ENCODE measurements at regions not wholly inside any gene's neighbourhood (a gene's known extent, or its start where the extent isn't known, plus 50 kb on each side); places are given as distances from the start of the nearest gene placed in this dataset.

DNA sequence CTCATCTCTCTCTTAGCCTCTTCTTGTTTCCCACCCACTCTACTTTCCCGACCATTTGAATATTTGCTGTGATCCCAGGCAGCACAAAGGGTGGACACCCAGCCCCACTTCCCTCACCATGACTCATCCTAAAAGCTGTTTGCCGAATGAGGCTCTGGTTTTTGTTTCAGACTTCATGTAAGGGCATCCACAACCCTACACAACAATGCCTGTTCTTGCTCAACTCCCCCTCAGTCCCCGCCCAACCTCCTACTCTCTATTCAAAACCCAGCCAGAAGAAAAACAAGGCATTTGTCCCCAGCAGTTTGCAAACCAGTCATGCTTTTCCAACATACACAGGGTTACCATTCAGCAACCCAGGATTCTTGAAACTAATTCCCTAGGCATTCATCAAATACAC lies 516.5 kb upstream of the CNKSR2 start:
- H3K4me1 ChIP-seq (ENCODE audit: low read length), result no peaks in the 10 kb centered on the region
- no peaks in the 10 kb centered on the region for H3K36me3 ChIP-seq (ENCODE audit: insufficient read depth, low read length)
- H4K20me1 ChIP-seq (ENCODE audit: insufficient read depth, low read depth, low read length), result no peaks in the 10 kb centered on the region
- H2AFZ ChIP-seq (ENCODE audit: low read length), result no peak overlapping the region
- DNase-seq, result no peak
- H3K79me2 ChIP-seq (ENCODE audit: low read length), result no peaks in the 10 kb centered on the region
- no peaks in the 10 kb centered on the region for H3K9me2 ChIP-seq (replicated peaks; ENCODE audit: insufficient read depth, low read length)
- no peak overlapping the region for H3K4me2 ChIP-seq (ENCODE audit: low read depth, low read length, poor library complexity, severe bottlenecking)
- no peak overlapping the region for H3K27ac ChIP-seq (ENCODE audit: low read length)
- H3K27me3 ChIP-seq (ENCODE audit: low read length), result no peaks in the 10 kb centered on the region
- H3K9ac ChIP-seq (ENCODE audit: low read length), result no peak overlapping the region
- H3K4me3 ChIP-seq (ENCODE audit: low read length), result no peak overlapping the region
- no peaks in the 10 kb centered on the region for H3K9me3 ChIP-seq (ENCODE audit: low read length)

DNA sequence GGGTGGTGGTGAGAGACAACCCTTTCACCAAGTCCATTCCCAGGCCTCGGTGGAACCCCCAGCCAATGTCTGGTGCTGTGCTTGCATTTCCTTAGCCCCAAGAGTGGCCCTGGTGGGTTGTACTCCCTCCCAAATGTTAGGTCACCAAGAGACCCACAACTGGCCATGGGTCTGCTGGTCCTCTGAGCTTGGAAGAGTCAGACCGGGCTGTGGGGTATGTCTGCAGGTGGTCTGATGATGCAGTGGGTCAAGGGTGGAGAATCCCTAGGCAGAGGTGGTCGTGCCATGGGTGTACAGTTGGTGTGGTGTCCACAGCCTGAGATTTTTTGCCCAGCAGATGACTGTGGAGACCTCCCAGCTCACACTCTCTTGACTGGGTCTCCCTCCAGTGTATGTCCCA lies 535.7 kb upstream of the CNKSR2 start:
- Histone ChIP-seq H3K27me3 (ENCODE audit: low read length) (no peaks in the 10 kb centered on the region), H4K20me1 (ENCODE audit: insufficient read depth, low read depth, low read length) (no peaks in the 10 kb centered on the region), H3K27ac (ENCODE audit: low read length) (no peak overlapping the region), H3K9me2 (replicated peaks; ENCODE audit: insufficient read depth, low read length) (no peaks in the 10 kb centered on the region), H3K4me1 (ENCODE audit: low read length) (no peaks in the 10 kb centered on the region), H2AFZ (ENCODE audit: low read length) (no peak overlapping the region), H3K9ac (ENCODE audit: low read length) (no peak overlapping the region), H3K4me3 (ENCODE audit: low read length) (no peak overlapping the region), H3K4me2 (ENCODE audit: low read depth, low read length, poor library complexity, severe bottlenecking) (no peak overlapping the region), H3K9me3 (ENCODE audit: low read length) (peaks cover 19% of the 10 kb centered on the region), H3K79me2 (ENCODE audit: low read length) (no peaks in the 10 kb centered on the region), H3K36me3 (ENCODE audit: insufficient read depth, low read length) (no peaks in the 10 kb centered on the region)
- no peak for DNase-seq

DNA sequence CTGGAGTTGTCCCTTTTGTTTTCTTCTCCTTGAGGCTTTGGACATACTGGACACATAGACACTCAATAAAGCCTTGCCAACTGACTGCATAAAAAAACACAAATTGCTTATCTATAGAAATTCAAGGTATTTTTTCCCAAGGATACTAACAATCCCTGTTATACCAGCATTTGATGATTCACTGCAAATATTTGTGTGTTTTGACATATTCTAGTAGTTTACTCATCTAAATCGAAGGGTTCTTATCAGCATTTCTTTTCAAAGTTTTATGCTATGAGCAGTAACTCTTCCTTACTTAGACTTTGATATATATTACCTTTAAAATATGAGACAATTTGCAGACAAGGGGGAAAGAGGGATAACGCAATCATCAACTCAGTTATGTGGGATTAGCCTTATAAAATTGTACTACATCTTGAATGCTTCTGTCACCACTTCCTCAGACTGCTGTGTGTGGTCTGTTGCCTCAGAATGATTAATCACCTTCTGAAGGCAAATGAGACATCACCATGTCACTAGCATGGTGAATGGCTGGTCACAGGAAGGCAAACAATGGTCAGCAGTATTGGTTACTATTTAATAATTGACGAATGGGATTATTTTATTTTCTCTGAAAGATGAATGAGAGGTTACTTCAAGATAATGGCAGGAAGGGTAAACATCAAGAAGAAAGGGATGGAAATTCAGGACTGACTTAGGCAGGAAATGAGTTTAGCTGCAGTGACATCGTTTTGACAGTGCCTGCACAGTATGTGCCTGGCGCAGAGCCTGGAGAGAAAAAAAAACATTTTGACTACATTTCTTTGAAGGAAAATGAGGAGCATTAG lies 544.3 kb upstream of the CNKSR2 start:
- Histone ChIP-seq H3K4me2 (ENCODE audit: low read depth, low read length, poor library complexity, severe bottlenecking) (no peak overlapping the region), H3K9me2 (replicated peaks; ENCODE audit: insufficient read depth, low read length) (no peaks in the 10 kb centered on the region), H3K9ac (ENCODE audit: low read length) (no peak overlapping the region), H2AFZ (ENCODE audit: low read length) (no peak overlapping the region), H3K27me3 (ENCODE audit: low read length) (no peaks in the 10 kb centered on the region), H3K9me3 (ENCODE audit: low read length) (no peaks in the 10 kb centered on the region), H3K79me2 (ENCODE audit: low read length) (no peaks in the 10 kb centered on the region), H3K4me3 (ENCODE audit: low read length) (no peak overlapping the region), H3K27ac (ENCODE audit: low read length) (no peak overlapping the region), H3K36me3 (ENCODE audit: insufficient read depth, low read length) (no peaks in the 10 kb centered on the region), H4K20me1 (ENCODE audit: insufficient read depth, low read depth, low read length) (no peaks in the 10 kb centered on the region), H3K4me1 (ENCODE audit: low read length) (no peaks in the 10 kb centered on the region)
- no peak for DNase-seq

DNA sequence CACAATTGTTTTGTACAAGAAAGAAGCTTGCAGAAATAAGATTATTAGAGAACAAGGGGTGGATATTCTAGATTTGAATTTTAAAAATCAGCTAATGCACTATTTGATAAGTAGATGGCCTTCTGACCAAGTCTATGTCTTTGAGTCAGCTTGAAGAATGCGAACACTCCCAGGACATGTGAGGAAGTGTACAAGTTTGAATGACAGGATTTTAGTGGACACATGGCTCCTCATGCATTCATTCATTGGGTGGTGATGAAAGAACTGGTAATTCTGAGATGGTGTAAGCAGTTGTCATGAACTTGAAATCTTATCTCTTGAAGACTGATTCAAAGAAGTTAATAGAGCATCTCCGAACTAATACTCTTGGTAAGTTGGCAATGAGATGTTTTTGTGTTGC lies 548.2 kb upstream of the CNKSR2 start:
- Histone ChIP-seq H3K79me2 (ENCODE audit: low read length) (no peaks in the 10 kb centered on the region), H3K9me2 (replicated peaks; ENCODE audit: insufficient read depth, low read length) (no peaks in the 10 kb centered on the region), H3K4me1 (ENCODE audit: low read length) (no peaks in the 10 kb centered on the region), H3K4me3 (ENCODE audit: low read length) (no peak overlapping the region), H4K20me1 (ENCODE audit: insufficient read depth, low read depth, low read length) (no peaks in the 10 kb centered on the region), H3K36me3 (ENCODE audit: insufficient read depth, low read length) (no peaks in the 10 kb centered on the region), H2AFZ (ENCODE audit: low read length) (no peak overlapping the region), H3K27ac (ENCODE audit: low read length) (no peak overlapping the region), H3K9me3 (ENCODE audit: low read length) (no peaks in the 10 kb centered on the region), H3K9ac (ENCODE audit: low read length) (no peak overlapping the region), H3K4me2 (ENCODE audit: low read depth, low read length, poor library complexity, severe bottlenecking) (no peak overlapping the region), H3K27me3 (ENCODE audit: low read length) (no peaks in the 10 kb centered on the region)
- no peak for DNase-seq

DNA sequence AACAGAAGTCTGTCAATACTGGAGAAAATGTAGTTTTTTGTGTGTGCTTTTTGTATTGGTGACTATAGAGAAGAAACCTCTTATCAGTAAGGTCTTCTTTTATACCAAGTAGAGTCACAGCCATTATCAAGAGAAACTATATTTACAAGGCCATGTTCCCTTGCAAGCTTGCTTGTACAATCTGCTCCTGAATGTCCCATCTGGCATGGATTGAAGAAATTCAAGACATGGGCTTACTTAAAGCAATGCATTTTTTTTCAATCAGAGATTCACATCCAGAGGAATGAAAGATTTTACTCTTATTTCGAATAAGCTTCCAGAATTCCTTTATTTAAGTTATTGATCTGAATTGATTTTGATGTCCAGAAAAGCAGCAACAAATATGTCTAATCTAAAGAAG lies 537.3 kb upstream of the RPS6KA3 start:
- no peaks in the 10 kb centered on the region for H4K20me1 ChIP-seq (ENCODE audit: insufficient read depth, low read depth, low read length)
- H3K27ac ChIP-seq (ENCODE audit: low read length), result no peak overlapping the region
- H3K36me3 ChIP-seq (ENCODE audit: insufficient read depth, low read length), result no peaks in the 10 kb centered on the region
- H3K9me3 ChIP-seq (ENCODE audit: low read length), result no peaks in the 10 kb centered on the region
- no peak overlapping the region for H3K4me2 ChIP-seq (ENCODE audit: low read depth, low read length, poor library complexity, severe bottlenecking)
- H3K4me3 ChIP-seq (ENCODE audit: low read length), result no peak overlapping the region
- no peaks in the 10 kb centered on the region for H3K9me2 ChIP-seq (replicated peaks; ENCODE audit: insufficient read depth, low read length)
- H3K27me3 ChIP-seq (ENCODE audit: low read length), result no peaks in the 10 kb centered on the region
- H3K79me2 ChIP-seq (ENCODE audit: low read length), result no peaks in the 10 kb centered on the region
- H2AFZ ChIP-seq (ENCODE audit: low read length), result no peak overlapping the region
- no peak overlapping the region for H3K9ac ChIP-seq (ENCODE audit: low read length)
- no peaks in the 10 kb centered on the region for H3K4me1 ChIP-seq (ENCODE audit: low read length)
- no peak for DNase-seq

DNA sequence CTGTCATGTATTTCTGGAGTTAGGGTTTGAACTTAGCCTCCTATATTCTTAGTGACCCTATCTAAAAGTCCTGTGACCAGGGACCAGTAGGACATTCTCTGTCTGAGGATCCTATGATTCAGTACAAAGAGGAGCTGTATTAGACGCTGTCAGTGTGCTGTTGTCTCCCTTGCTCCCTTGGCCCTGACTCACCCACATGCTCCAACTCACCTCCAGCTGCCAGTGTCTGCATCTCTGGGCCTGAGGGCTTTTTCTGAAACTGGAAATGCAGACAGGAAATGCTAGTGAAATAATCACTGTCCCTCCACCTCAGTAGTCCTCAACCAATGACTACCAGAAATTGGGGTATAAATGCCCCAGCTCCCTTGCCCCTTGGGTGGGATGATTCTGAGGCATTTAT lies 535.3 kb upstream of the RPS6KA3 start:
- H3K27me3 ChIP-seq (ENCODE audit: low read length), result no peaks in the 10 kb centered on the region
- no peaks in the 10 kb centered on the region for H3K4me1 ChIP-seq (ENCODE audit: low read length)
- H3K4me3 ChIP-seq (ENCODE audit: low read length), result no peak overlapping the region
- H4K20me1 ChIP-seq (ENCODE audit: insufficient read depth, low read depth, low read length), result no peaks in the 10 kb centered on the region
- no peaks in the 10 kb centered on the region for H3K79me2 ChIP-seq (ENCODE audit: low read length)
- no peak overlapping the region for H3K9ac ChIP-seq (ENCODE audit: low read length)
- H2AFZ ChIP-seq (ENCODE audit: low read length), result no peak overlapping the region
- no peaks in the 10 kb centered on the region for H3K9me3 ChIP-seq (ENCODE audit: low read length)
- no peaks in the 10 kb centered on the region for H3K9me2 ChIP-seq (replicated peaks; ENCODE audit: insufficient read depth, low read length)
- no peaks in the 10 kb centered on the region for H3K36me3 ChIP-seq (ENCODE audit: insufficient read depth, low read length)
- no peak for DNase-seq
- H3K4me2 ChIP-seq (ENCODE audit: low read depth, low read length, poor library complexity, severe bottlenecking), result no peak overlapping the region
- H3K27ac ChIP-seq (ENCODE audit: low read length), result no peak overlapping the region

DNA sequence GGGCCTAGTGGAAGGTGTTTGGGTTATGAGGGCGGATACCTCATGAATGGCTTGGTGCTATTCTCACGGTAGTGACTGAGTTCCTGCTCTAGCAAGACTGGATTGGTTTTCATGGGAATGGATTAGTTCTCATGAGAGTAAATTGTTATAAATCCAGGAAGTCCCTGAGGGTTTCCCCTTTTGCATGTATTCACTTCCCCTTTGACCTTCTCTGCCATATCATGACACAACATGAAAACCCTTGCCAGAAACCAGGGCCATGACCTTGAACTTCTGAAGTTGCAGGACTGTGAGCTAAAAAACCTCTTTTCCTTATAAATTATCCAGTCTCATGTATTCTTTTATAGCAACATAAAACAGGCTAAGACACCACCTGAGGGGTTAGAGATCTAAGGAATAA lies 529.7 kb upstream of the RPS6KA3 start:
- Histone ChIP-seq H3K27me3 (ENCODE audit: low read length) (no peaks in the 10 kb centered on the region), H2AFZ (ENCODE audit: low read length) (no peak overlapping the region), H3K4me1 (ENCODE audit: low read length) (no peaks in the 10 kb centered on the region), H3K27ac (ENCODE audit: low read length) (no peak overlapping the region), H3K4me3 (ENCODE audit: low read length) (no peak overlapping the region), H3K4me2 (ENCODE audit: low read depth, low read length, poor library complexity, severe bottlenecking) (no peak overlapping the region), H3K36me3 (ENCODE audit: insufficient read depth, low read length) (no peaks in the 10 kb centered on the region), H3K9ac (ENCODE audit: low read length) (no peak overlapping the region), H4K20me1 (ENCODE audit: insufficient read depth, low read depth, low read length) (no peaks in the 10 kb centered on the region), H3K9me3 (ENCODE audit: low read length) (0 out of 2 replicates have a peak, but pooled peaks cover 4% of the 10 kb centered on the region), H3K9me2 (replicated peaks; ENCODE audit: insufficient read depth, low read length) (no peaks in the 10 kb centered on the region), H3K79me2 (ENCODE audit: low read length) (no peaks in the 10 kb centered on the region)
- no peak for DNase-seq

DNA sequence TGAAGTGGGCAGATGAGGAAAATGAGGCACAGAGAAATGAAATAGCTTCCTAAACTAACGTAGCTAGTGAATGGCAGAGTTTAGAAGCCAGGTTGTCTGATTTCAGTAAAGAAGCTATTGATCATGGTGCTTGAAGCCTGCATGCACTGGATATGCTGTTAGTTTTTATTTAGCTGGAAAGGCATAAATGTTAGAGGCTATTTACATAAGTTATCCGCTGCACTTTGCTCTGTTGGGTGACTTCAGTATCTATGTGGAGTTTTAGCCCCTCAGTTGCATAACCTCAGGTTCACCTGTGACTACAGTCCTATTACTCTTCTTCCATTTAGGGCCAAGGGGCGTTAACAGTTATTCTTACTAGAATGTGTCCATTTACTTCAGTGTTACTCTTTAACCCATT lies 522.4 kb upstream of the RPS6KA3 start:
- Histone ChIP-seq H3K36me3 (ENCODE audit: insufficient read depth, low read length) (no peaks in the 10 kb centered on the region), H4K20me1 (ENCODE audit: insufficient read depth, low read depth, low read length) (no peaks in the 10 kb centered on the region), H3K4me1 (ENCODE audit: low read length) (no peaks in the 10 kb centered on the region), H3K4me2 (ENCODE audit: low read depth, low read length, poor library complexity, severe bottlenecking) (no peak overlapping the region), H3K27me3 (ENCODE audit: low read length) (no peaks in the 10 kb centered on the region), H3K9me2 (replicated peaks; ENCODE audit: insufficient read depth, low read length) (no peaks in the 10 kb centered on the region), H3K79me2 (ENCODE audit: low read length) (no peaks in the 10 kb centered on the region), H2AFZ (ENCODE audit: low read length) (no peak overlapping the region), H3K9ac (ENCODE audit: low read length) (no peak overlapping the region), H3K9me3 (ENCODE audit: low read length) (peaks cover 8% of the 10 kb centered on the region; the same call in 1 of the 2 replicates), H3K4me3 (ENCODE audit: low read length) (no peak overlapping the region), H3K27ac (ENCODE audit: low read length) (no peak overlapping the region)
- DNase-seq, result no peak
